ENCODE measurements at regions not wholly inside any gene's neighbourhood (a gene's known extent, or its start where the extent isn't known, plus 50 kb on each side); places are given as distances from the start of the nearest gene placed in this dataset.
A peak's percentile ranks its signal among the peaks of the same experiment; 100 is the strongest.

DNA sequence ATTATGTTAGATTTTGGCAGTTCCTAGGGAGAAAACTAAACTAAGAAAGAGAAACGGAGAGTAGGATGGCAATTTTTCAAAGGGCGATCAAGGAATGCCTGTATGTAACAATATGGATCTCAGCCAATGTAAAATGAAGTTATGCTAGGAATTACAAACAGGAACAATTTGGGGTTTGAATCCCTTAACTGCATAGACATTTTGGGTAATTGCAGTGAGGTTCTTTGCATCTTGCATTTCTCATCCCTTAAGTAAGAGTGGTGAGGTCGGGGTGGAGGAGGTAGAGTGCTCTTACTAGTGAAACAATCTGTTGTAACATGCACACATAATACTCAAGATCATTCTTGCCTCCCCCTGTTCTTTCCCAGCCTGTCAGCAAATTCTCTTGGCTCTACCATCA, 137.6 kb downstream of the NPR3 start:
- Mint-ChIP-seq H3K27me3 (ENCODE audit: unreplicated experiment) (peaks cover 55% of the 10 kb centered on the region), H3K9me3 (ENCODE audit: low read depth, unreplicated experiment) (no peaks in the 10 kb centered on the region), H3K36me3 (ENCODE audit: insufficient read depth, unreplicated experiment) (no peaks in the 10 kb centered on the region), H3K27ac (ENCODE audit: unreplicated experiment) (no peak overlapping the region), H3K4me3 (ENCODE audit: low read depth, unreplicated experiment) (no peak overlapping the region), H3K4me1 (ENCODE audit: low read depth, unreplicated experiment) (no peaks in the 10 kb centered on the region)
- intact Hi-C loops (cut with micrococcal nuclease; ENCODE audit: unreplicated experiment), result no loop called here
- CTCF ChIA-PET, result no interaction called here
- no TSS peak for BruUV-seq (replicated peaks)
- DNase-seq, result no peak
- TF ChIP-seq CTCF (IDR thresholded peaks at IDR 0.05; ENCODE audit: unreplicated experiment), result no peak

DNA sequence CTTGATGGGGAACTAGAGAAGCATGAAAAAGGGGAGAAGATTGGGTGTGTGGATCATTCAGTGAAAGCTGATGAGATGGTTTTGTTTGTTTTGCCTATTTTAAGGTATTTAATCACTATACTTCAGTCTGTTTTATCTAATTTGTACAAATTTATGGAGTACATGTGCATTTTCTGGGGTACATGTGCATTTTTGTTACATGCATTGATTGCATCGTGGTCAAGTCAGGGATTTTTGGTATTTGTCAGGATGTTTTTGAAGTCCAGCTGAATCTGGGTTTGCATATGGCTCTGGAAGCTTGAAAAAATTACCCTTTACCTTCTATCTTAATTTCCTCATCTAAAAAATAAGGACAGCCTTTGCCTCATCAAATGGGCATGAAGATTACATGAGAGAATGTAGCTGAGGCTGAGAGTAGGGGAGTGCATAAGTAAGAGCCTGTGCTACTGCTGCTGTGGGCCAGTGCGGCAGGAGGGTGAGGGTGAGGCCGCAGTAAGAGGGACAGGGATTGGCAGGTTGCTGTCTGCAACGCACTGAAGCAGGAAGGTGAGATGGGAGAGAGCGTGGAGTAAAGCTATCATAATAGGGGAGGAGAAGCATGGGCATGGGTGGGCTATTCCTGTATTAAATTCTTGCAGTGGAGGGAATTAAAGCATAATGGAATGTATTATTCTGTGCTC, 139.8 kb downstream of the NPR3 start:
- Mint-ChIP-seq H3K4me3 (ENCODE audit: low read depth, unreplicated experiment) (no peak overlapping the region), H3K36me3 (ENCODE audit: insufficient read depth, unreplicated experiment) (no peaks in the 10 kb centered on the region), H3K27me3 (ENCODE audit: unreplicated experiment) (peaks cover 53% of the 10 kb centered on the region), H3K27ac (ENCODE audit: unreplicated experiment) (no peak overlapping the region), H3K4me1 (ENCODE audit: low read depth, unreplicated experiment) (peaks cover 6% of the 10 kb centered on the region), H3K9me3 (ENCODE audit: low read depth, unreplicated experiment) (no peaks in the 10 kb centered on the region)
- intact Hi-C loops (cut with micrococcal nuclease; ENCODE audit: unreplicated experiment), result loop anchor here (5.0 kb wide), 1 partner anchor 209 kb away; no protein-coding TSS in a partner anchor
- TF ChIP-seq CTCF (IDR thresholded peaks at IDR 0.05; ENCODE audit: unreplicated experiment), result no peak
- CTCF ChIA-PET, result no interaction called here
- no peak for DNase-seq
- BruUV-seq (replicated peaks), result no TSS peak

DNA sequence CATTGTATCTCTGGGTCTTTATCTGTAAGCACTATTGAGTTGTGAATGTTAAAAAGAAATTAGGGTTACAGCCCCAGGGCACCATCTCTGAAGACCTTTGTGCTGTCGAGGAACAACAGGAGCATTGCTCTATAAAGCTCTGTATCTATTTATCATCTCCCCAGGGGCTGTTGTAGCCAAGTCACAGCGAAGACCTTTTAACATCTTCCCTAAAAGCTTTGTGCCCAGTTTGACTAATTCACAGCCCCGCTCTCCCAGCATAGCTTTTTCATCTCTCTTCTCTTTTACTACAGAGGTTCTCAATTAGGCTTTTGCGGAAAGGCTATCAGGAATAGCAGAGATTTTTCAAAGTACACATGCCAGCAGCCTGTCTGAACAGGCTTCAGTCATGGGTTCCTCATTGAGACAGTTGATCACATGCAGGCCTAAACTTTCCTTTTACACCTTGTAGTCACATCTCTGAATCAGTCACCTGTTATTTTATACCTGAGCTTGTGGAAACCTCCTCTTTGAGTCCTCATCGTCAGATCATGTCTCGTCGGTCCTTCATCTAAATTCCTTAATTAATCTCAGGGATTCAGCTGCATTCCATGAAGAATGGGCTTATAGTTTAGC, 140.5 kb downstream of the NPR3 start:
- H3K27me3 Mint-ChIP-seq (ENCODE audit: unreplicated experiment), result peaks cover 46% of the 10 kb centered on the region
- no peak overlapping the region for H3K4me3 Mint-ChIP-seq (ENCODE audit: low read depth, unreplicated experiment)
- no peak overlapping the region for H3K27ac Mint-ChIP-seq (ENCODE audit: unreplicated experiment)
- no peaks in the 10 kb centered on the region for H3K36me3 Mint-ChIP-seq (ENCODE audit: insufficient read depth, unreplicated experiment)
- no peaks in the 10 kb centered on the region for H3K9me3 Mint-ChIP-seq (ENCODE audit: low read depth, unreplicated experiment)
- intact Hi-C loops (cut with micrococcal nuclease; ENCODE audit: unreplicated experiment), result loop anchor here (1.0 to 5.0 kb wide), 3 partner anchors 144 to 223 kb away; no protein-coding TSS in a partner anchor
- CTCF ChIA-PET, result interaction anchor here (1.2 kb wide), 1 partner anchor 37 kb away, joined by 3 read pairs; no protein-coding TSS in a partner anchor
- no peak for DNase-seq
- no peak for TF ChIP-seq CTCF (IDR thresholded peaks at IDR 0.05; ENCODE audit: unreplicated experiment)
- H3K4me1 Mint-ChIP-seq (ENCODE audit: low read depth, unreplicated experiment), result peaks cover 6% of the 10 kb centered on the region
- no TSS peak for BruUV-seq (replicated peaks)

DNA sequence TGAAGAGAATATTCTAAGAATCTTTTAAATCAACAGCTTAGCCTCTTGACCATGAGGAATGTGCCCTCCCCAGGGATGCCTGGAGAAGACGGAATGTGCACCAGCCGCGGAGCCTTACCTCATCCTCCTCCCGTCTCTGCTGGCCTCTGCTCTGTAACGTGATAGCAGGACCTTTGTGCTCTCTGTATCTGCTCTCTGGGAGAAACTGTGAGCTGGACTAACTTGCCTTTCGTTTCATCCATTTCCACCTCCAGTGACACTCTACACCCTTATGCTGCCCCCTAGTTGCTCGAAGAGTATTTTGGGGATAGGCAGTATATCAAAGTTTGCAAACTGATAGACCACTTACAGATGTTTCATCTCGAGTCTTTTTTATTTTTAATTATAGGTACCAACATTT, 141.4 kb downstream of the NPR3 start:
- BruUV-seq (replicated peaks), result no TSS peak
- DNase-seq, result peak; percentile 25
- peak; percentile 11 for TF ChIP-seq CTCF (IDR thresholded peaks at IDR 0.05; ENCODE audit: unreplicated experiment)
- Mint-ChIP-seq H3K9me3 (ENCODE audit: low read depth, unreplicated experiment) (no peaks in the 10 kb centered on the region), H3K27ac (ENCODE audit: unreplicated experiment) (no peak overlapping the region), H3K36me3 (ENCODE audit: insufficient read depth, unreplicated experiment) (no peaks in the 10 kb centered on the region), H3K27me3 (ENCODE audit: unreplicated experiment) (peaks cover 41% of the 10 kb centered on the region), H3K4me3 (ENCODE audit: low read depth, unreplicated experiment) (no peak overlapping the region), H3K4me1 (ENCODE audit: low read depth, unreplicated experiment) (peaks cover 6% of the 10 kb centered on the region)
- CTCF ChIA-PET, result interaction anchor here (0.8 to 1.2 kb wide), 2 partner anchors 38 to 224 kb away, joined by 3 to 4 read pairs; no protein-coding TSS in a partner anchor
- intact Hi-C loops (cut with micrococcal nuclease; ENCODE audit: unreplicated experiment), result loop anchor here (1.0 to 5.0 kb wide), 3 partner anchors 145 to 224 kb away; no protein-coding TSS in a partner anchor
